ENCODE measurements at regions not wholly inside any gene's neighbourhood (a gene's known extent, or its start where the extent isn't known, plus 50 kb on each side); places are given as distances from the start of the nearest gene placed in this dataset.

- H3K4me3 ChIP-seq (ENCODE audit: low read depth, low read length), result no peak overlapping the region
- DNase-seq (ENCODE audit: low read depth), result peak; percentile 18
- TF ChIP-seq CTCF (conservative IDR thresholded peaks at IDR 0.05; ENCODE audit: low read depth, low read length), result no peak
Measured at GRCh38 chr4:58587856-58588255, 1477.7 kb upstream of the IGFBP7 start.

GRCh38 chr4:58566260-58566659, 1456.1 kb upstream of the IGFBP7 start:
- no peak for DNase-seq (ENCODE audit: low read depth)
- no peak overlapping the region for H3K4me3 ChIP-seq (ENCODE audit: low read depth, low read length)
- TF ChIP-seq CTCF (conservative IDR thresholded peaks at IDR 0.05; ENCODE audit: low read depth, low read length), result no peak

DNA sequence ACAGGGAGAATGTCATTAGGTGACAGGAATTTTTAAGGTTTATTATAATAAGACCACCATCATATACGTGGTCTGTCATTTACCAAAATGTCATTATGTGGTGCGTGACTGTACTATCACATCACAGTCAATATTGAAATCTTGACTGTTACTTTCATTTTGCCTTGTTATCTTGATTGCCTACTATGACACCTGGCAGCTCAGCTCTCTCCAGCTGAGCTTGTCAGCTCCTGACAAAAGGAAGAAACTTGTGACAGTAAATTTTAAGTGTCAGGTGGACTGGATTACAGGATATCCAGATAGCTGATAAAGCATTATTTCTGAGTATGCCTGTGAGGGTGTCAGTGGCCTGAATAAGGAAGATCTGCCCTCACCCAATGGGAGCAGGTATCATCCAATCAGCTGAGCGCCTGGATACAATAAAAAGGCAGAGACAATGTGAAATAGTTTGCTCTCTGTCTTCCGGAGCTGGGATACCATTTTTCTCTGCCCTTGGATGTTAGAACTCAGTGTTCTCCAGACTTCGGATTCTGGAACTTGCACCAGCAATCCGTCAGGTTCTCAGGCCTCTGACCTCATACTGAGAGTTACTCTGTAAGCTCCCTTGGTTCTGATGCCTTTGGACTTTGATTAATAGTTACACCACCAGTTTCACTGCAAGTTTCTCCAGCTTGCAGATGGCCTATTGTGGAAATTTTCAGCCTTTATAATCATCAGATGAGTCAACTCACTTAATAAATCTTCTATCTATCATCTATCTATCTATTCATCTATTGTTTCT, 1454.7 kb upstream of the IGFBP7 start:
- no peak for TF ChIP-seq CTCF (conservative IDR thresholded peaks at IDR 0.05; ENCODE audit: low read depth, low read length)
- H3K4me3 ChIP-seq (ENCODE audit: low read depth, low read length), result no peak overlapping the region
- no peak for DNase-seq (ENCODE audit: low read depth)

- H3K4me3 ChIP-seq (ENCODE audit: low read depth, low read length), result no peak overlapping the region
- no peak for DNase-seq (ENCODE audit: low read depth)
- TF ChIP-seq CTCF (conservative IDR thresholded peaks at IDR 0.05; ENCODE audit: low read depth, low read length), result no peak
Measured at GRCh38 chr4:58561170-58561569, 1451.0 kb upstream of the IGFBP7 start.

- no peak for DNase-seq (ENCODE audit: low read depth)
- no peak for TF ChIP-seq CTCF (conservative IDR thresholded peaks at IDR 0.05; ENCODE audit: low read depth, low read length)
- no peak overlapping the region for H3K4me3 ChIP-seq (ENCODE audit: low read depth, low read length)
Measured at GRCh38 chr4:58560736-58561135, 1450.6 kb upstream of the IGFBP7 start.

GRCh38 chr4:58553679-58554078, 1443.5 kb upstream of the IGFBP7 start:
- H3K4me3 ChIP-seq (ENCODE audit: low read depth, low read length), result no peak overlapping the region
- no peak for DNase-seq (ENCODE audit: low read depth)
- TF ChIP-seq CTCF (conservative IDR thresholded peaks at IDR 0.05; ENCODE audit: low read depth, low read length), result no peak

- no peak overlapping the region for H3K4me3 ChIP-seq (ENCODE audit: low read depth, low read length)
- no peak for DNase-seq (ENCODE audit: low read depth)
- TF ChIP-seq CTCF (conservative IDR thresholded peaks at IDR 0.05; ENCODE audit: low read depth, low read length), result no peak
Measured at GRCh38 chr4:58553031-58553430, 1442.8 kb upstream of the IGFBP7 start.
